GM12878 (cell line): ENCODE measurements at regions not wholly inside any gene's neighbourhood (a gene's known extent, or its start where the extent isn't known, plus 50 kb on each side); places are given as distances from the start of the nearest gene placed in this dataset.
A peak's percentile ranks its signal among the peaks of the same experiment; 100 is the strongest.

Experiments used
- ATAC-seq: fragments of 200-7000 bp; cut with Tn5 transposase; 3 replicates; pipeline ENCODE4 v1.9.1; 2020; ENCODE audit warnings: mild to moderate bottlenecking, moderate library complexity
- BruUV-seq: library from RNA; stranded (reverse); fragments of 400-500 nt; replicated peaks from 2 replicates; lab custom pipeline; 2021; lab: Mats Ljungman, UMichigan
- CTCF ChIA-PET: fragments of 300-600 bp; sonication (Branson Sonifier 250); formaldehyde crosslinking; extraction: SDS; loops from one replicate; lab custom pipeline; 2021; ENCODE audit warnings: inconsistent platforms; lab: Yijun Ruan, JAX
- POLR2A ChIA-PET: fragments of 350-600 bp; formaldehyde crosslinking; extraction: SDS; loops from one replicate; lab custom pipeline; 2021; ENCODE audit warnings: inconsistent platforms; lab: Charles Lee
- RAD21 ChIA-PET: fragments of 300-600 bp; sonication (Branson Sonifier 250); formaldehyde crosslinking; loops from one replicate; lab custom pipeline; 2023; ENCODE audit warnings: antibody characterized with exemption; ENCODE audit not compliant: unreplicated experiment; lab: Charles Lee
- SMC1A ChIA-PET: fragments of 300-600 bp; sonication (Branson Sonifier 250); formaldehyde crosslinking; loops from one replicate; lab custom pipeline; 2023; ENCODE audit not compliant: unreplicated experiment, uncharacterized antibody; lab: Charles Lee
- DNase-seq: peaks from one replicate; pipeline ENCODE4 v3.0.0-alpha.2; 2011; ENCODE audit warnings: low read depth, low spot score
- FAIRE-seq: peaks from 3 replicates; lab custom pipeline; 2011; peaks lifted over from hg19 to GRCh38; lab: Jason Lieb, UNC
- H2AFZ ChIP-seq: 2 replicates; pipeline ENCODE4 v1.6.0; 2011; ENCODE audit warnings: low read depth, low read length, control low read depth; ENCODE audit not compliant: control insufficient read depth
- H3K27ac ChIP-seq: 2 replicates; pipeline ENCODE4 v1.5.1; 2011; ENCODE audit warnings: control low read depth; ENCODE audit not compliant: control insufficient read depth, insufficient read depth
- H3K27me3 ChIP-seq, 2 experiments: replicated peaks in 1 of 2; 2 replicates each; pipeline versions ENCODE4 v1.6.0 to v1.6.1; 2011; ENCODE audit warnings: low read length in 1 of 2; ENCODE audit not compliant: control insufficient read depth in 2 of 2, insufficient read depth in 2 of 2
- H3K36me3 ChIP-seq, 2 experiments: 2 replicates each; pipeline ENCODE4 v1.5.1; 2011; ENCODE audit warnings: low read length in 1 of 2; ENCODE audit not compliant: control insufficient read depth in 2 of 2, insufficient read depth in 2 of 2
- H3K4me1 ChIP-seq: 2 replicates; pipeline ENCODE4 v1.6.1; 2011; ENCODE audit warnings: mild to moderate bottlenecking, low read length, moderate library complexity, mixed read lengths; ENCODE audit not compliant: control insufficient read depth, insufficient read depth
- H3K4me2 ChIP-seq: 2 replicates; pipeline ENCODE4 v1.6.0; 2011; ENCODE audit warnings: control low read depth; ENCODE audit not compliant: control insufficient read depth, insufficient read depth
- H3K4me3 ChIP-seq: fragments of 200-600 bp; sonication (generic); 2 replicates; pipeline ENCODE4 v1.5.1; 2016
- H3K79me2 ChIP-seq: 2 replicates; pipeline ENCODE4 v1.6.0; 2011; ENCODE audit warnings: low read length; ENCODE audit not compliant: control insufficient read depth, insufficient read depth
- H3K9ac ChIP-seq: 2 replicates; pipeline ENCODE4 v1.8.0; 2011; ENCODE audit warnings: low read length, control low read depth, mixed read lengths; ENCODE audit not compliant: control insufficient read depth, insufficient read depth
- H3K9me3 ChIP-seq: replicated peaks from 3 replicates; pipeline ENCODE4 v1.5.1; 2011; ENCODE audit warnings: mild to moderate bottlenecking, low read length; ENCODE audit not compliant: control insufficient read depth, insufficient read depth
- H4K20me1 ChIP-seq: 2 replicates; pipeline ENCODE4 v1.6.0; 2011; ENCODE audit not compliant: control insufficient read depth, insufficient read depth
- CHD1 ChIP-seq: IDR thresholded peaks from 2 replicates; pipeline ENCODE4 v1.6.1; 2012; ENCODE audit warnings: low read depth, low read length, improper control_type of control experiment
- EED ChIP-seq: sonication (generic); IDR thresholded peaks from 2 replicates; pipeline ENCODE4 v1.6.1; 2016; ENCODE audit warnings: antibody characterized with exemption, low read depth
- KLF5 ChIP-seq: fragments of 450-650 bp; IDR thresholded peaks from 2 replicates; pipeline ENCODE4 v1.6.1; 2014; ENCODE audit warnings: mild to moderate bottlenecking; ENCODE audit not compliant: partially characterized antibody
- NR2C2 ChIP-seq: IDR thresholded peaks from 2 replicates; pipeline ENCODE4 v1.6.1; 2011; ENCODE audit warnings: borderline replicate concordance, low read depth; ENCODE audit not compliant: control insufficient read depth, insufficient read length
- POU2F2 ChIP-seq: IDR thresholded peaks from 3 replicates; pipeline ENCODE4 v1.6.1; 2011; ENCODE audit warnings: low read depth, mild to moderate bottlenecking, low read length, borderline replicate concordance
- RAD21 ChIP-seq: IDR thresholded peaks from 2 replicates; pipeline ENCODE4 v1.6.1; 2011; ENCODE audit warnings: mild to moderate bottlenecking, low read depth, low read length, moderate library complexity; ENCODE audit not compliant: insufficient read depth
- WGBS: methylation state at CpG from one replicate; pipeline ENCODE4 v1.1.6; 2016; ENCODE audit warnings: low lambda C conversion rate; ENCODE audit not compliant: insufficient replicate concordance, insufficient coverage; ENCODE audit errors: missing lambda C conversion rate; 5-methylcytosine and 5-hydroxymethylcytosine counted together
- in situ Hi-C: fragments of 300-500 bp; cut with MboI; formaldehyde crosslinking; loops from 9 replicates; pipeline ENCODE4 v1.14.3; 2018; ENCODE audit warnings: mixed read lengths
- intact Hi-C: fragments of 100-400 bp; cut with micrococcal nuclease; formaldehyde crosslinking; loops from one replicate; pipeline ENCODE4 v1.14.2; 2022; ENCODE audit not compliant: unreplicated experiment
- TF ChIP-seq, protein P1 (sequence below), 3 experiments: IDR thresholded peaks in 2 of 3; conservative IDR thresholded peaks in 1 of 3; 2 replicates each; pipeline ENCODE4 v1.5.1; 2011; ENCODE audit warnings: low read depth in 3 of 3, low read length in 3 of 3, mild to moderate bottlenecking in 3 of 3, control low read depth in 2 of 3, moderate library complexity in 2 of 3, inconsistent platforms in 1 of 3, mixed read lengths in 1 of 3; ENCODE audit not compliant: control insufficient read depth in 2 of 3, insufficient read depth in 1 of 3; ENCODE audit errors: extremely low read depth in 1 of 3
- TF ChIP-seq, protein P2 (sequence below): fragments of 450-650 bp; formaldehyde crosslinking; IDR thresholded peaks from 2 replicates; pipeline ENCODE4 v1.4.0; 2022; ENCODE audit warnings: mild to moderate bottlenecking, moderate library complexity
- TF ChIP-seq, protein P3 (sequence below): fragments of 450-650 bp; IDR thresholded peaks from 2 replicates; pipeline ENCODE4 v1.6.1; 2014; ENCODE audit warnings: mild to moderate bottlenecking

DNA sequence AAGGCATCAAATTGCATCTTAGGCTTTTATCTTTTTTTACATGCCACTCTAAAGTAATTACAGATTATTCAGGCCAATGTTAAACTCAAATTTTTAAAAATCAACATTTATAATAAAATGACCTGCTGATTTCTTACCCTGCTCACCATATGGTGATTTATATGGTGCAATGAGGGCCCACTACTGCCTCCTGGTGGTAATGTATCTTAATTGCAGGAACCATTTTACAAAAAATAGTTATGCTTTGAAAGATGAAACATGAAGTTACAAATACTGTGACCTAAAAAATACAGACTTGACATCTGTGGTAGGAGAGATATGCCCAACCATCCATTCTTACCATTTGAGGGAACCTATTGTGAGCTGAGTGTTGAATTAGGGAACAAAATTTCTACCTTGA lies 292.6 kb upstream of the TAS2R1 start:
- Histone ChIP-seq H3K36me3 (no peaks in the 10 kb centered on the region), H3K4me2 (no peak overlapping the region), H3K79me2 (no peaks in the 10 kb centered on the region), H3K9me3 (no peaks in the 10 kb centered on the region), H4K20me1 (no peaks in the 10 kb centered on the region), H3K4me3 (no peak overlapping the region), H2AFZ (no peak overlapping the region), H3K9ac (no peak overlapping the region), H3K4me1 (no peaks in the 10 kb centered on the region), H3K27ac (no peak overlapping the region), H3K27me3 (no peaks in the 10 kb centered on the region)
- in situ Hi-C loops = no loop called here
- no peak for FAIRE-seq
- ChIA-PET RAD21 (no interaction called here), POLR2A (no interaction called here), SMC1A (no interaction called here), CTCF (no interaction called here)
- intact Hi-C loops = no loop called here
- DNase-seq = no peak
- TF ChIP-seq, protein P1, sequence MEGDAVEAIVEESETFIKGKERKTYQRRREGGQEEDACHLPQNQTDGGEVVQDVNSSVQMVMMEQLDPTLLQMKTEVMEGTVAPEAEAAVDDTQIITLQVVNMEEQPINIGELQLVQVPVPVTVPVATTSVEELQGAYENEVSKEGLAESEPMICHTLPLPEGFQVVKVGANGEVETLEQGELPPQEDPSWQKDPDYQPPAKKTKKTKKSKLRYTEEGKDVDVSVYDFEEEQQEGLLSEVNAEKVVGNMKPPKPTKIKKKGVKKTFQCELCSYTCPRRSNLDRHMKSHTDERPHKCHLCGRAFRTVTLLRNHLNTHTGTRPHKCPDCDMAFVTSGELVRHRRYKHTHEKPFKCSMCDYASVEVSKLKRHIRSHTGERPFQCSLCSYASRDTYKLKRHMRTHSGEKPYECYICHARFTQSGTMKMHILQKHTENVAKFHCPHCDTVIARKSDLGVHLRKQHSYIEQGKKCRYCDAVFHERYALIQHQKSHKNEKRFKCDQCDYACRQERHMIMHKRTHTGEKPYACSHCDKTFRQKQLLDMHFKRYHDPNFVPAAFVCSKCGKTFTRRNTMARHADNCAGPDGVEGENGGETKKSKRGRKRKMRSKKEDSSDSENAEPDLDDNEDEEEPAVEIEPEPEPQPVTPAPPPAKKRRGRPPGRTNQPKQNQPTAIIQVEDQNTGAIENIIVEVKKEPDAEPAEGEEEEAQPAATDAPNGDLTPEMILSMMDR (IDR thresholded peaks at IDR 0.05 in 2 of 3, conservative IDR thresholded peaks at IDR 0.05 in 1 of 3; ENCODE audit: control insufficient read depth in 2 of 3, extremely low read depth in 1 of 3, insufficient read depth in 1 of 3, low read depth in 3 of 3, low read length in 3 of 3) = peak in 1 of 3 experiments; percentile 20; a peak in 1 of 6 replicates
- no peak for TF ChIP-seq POU2F2
- no peak for ATAC-seq
- no TSS peak for BruUV-seq

DNA sequence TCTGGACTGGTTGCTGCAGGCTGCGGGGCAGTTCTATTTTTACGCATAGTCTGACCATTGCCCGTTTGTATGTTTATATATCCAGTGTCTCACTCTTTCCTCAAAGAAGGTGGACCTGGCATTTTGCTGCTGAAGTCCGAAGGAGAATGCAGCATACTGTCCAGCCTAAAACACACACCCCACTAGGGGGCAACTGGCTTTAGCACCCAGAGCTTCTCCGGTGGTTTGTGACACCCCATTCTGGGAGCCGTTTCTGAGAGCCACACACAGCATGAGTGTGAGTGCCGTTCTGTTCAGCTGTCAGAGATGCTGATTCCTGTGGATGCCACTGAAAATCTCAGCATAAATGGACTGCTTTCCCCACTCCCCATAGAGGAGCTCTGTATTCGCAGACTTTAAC lies 290.5 kb upstream of the TAS2R1 start:
- SMC1A ChIA-PET = interaction anchor here (1.3 kb wide), 1 partner anchor 12 kb away, joined by 4 read pairs; no protein-coding TSS in a partner anchor
- Histone ChIP-seq H3K27ac (no peak overlapping the region), H3K79me2 (no peaks in the 10 kb centered on the region), H3K9ac (no peak overlapping the region), H2AFZ (no peak overlapping the region), H3K27me3 (no peaks in the 10 kb centered on the region), H3K4me1 (no peaks in the 10 kb centered on the region), H3K9me3 (no peaks in the 10 kb centered on the region), H3K4me3 (no peak overlapping the region), H4K20me1 (no peaks in the 10 kb centered on the region), H3K36me3 (no peaks in the 10 kb centered on the region), H3K4me2 (no peak overlapping the region)
- intact Hi-C loops = no loop called here
- RAD21 ChIA-PET = no interaction called here
- BruUV-seq = no TSS peak
- FAIRE-seq (no peak), DNase-seq (no peak), ATAC-seq (no peak; the same call in 2 of the 3 replicates)
- POLR2A ChIA-PET = no interaction called here
- CTCF ChIA-PET = interaction anchor here (1.4 kb wide), 1 partner anchor 110 kb away, joined by 5 read pairs; no protein-coding TSS in a partner anchor
- WGBS = 72% methylated on average over 8 of the region's 8 CpGs
- in situ Hi-C loops = no loop called here
- TF ChIP-seq, protein P2, sequence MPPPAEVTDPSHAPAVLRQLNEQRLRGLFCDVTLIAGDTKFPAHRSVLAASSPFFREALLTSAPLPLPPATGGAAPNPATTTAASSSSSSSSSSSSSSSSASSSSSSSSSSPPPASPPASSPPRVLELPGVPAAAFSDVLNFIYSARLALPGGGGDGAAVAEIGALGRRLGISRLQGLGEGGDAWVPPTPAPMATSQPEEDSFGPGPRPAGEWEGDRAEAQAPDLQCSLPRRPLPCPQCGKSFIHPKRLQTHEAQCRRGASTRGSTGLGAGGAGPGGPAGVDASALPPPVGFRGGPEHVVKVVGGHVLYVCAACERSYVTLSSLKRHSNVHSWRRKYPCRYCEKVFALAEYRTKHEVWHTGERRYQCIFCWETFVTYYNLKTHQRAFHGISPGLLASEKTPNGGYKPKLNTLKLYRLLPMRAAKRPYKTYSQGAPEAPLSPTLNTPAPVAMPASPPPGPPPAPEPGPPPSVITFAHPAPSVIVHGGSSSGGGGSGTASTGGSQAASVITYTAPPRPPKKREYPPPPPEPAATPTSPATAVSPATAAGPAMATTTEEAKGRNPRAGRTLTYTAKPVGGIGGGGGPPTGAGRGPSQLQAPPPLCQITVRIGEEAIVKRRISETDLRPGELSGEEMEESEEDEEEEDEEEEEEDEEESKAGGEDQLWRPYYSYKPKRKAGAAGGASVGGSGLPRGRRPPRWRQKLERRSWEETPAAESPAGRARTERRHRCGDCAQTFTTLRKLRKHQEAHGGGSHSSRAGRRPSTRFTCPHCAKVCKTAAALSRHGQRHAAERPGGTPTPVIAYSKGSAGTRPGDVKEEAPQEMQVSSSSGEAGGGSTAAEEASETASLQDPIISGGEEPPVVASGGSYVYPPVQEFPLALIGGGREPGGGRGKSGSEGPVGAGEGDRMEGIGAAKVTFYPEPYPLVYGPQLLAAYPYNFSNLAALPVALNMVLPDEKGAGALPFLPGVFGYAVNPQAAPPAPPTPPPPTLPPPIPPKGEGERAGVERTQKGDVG (CRISPR knock-in tag) = no peak
- TF ChIP-seq EED = no peak
- TF ChIP-seq NR2C2 = no peak
- no peak for TF ChIP-seq KLF5
- TF ChIP-seq RAD21 = peak; percentile 28; the same call in 1 of the 2 replicates
- TF ChIP-seq, protein P3, sequence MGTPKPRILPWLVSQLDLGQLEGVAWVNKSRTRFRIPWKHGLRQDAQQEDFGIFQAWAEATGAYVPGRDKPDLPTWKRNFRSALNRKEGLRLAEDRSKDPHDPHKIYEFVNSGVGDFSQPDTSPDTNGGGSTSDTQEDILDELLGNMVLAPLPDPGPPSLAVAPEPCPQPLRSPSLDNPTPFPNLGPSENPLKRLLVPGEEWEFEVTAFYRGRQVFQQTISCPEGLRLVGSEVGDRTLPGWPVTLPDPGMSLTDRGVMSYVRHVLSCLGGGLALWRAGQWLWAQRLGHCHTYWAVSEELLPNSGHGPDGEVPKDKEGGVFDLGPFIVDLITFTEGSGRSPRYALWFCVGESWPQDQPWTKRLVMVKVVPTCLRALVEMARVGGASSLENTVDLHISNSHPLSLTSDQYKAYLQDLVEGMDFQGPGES = no peak
- TF ChIP-seq CHD1 = no peak
